Keratinocyte (primary cell): ENCODE measurements at regions not wholly inside any gene's neighbourhood (a gene's known extent, or its start where the extent isn't known, plus 50 kb on each side); places are given as distances from the start of the nearest gene placed in this dataset.

ENCODE experiments used
- DNase-seq: peaks from one replicate; pipeline ENCODE4 v3.0.0-alpha.2; 2011; ENCODE audit warnings: low read depth, missing footprints, low spot score
- FAIRE-seq: peaks from 2 replicates; lab custom pipeline; 2011; peaks lifted over from hg19 to GRCh38; lab: Jason Lieb, UNC
- H2AFZ ChIP-seq: 2 replicates; pipeline ENCODE4 v1.6.0; 2012; ENCODE audit warnings: low read length, control low read depth, inconsistent platforms; ENCODE audit not compliant: control insufficient read depth
- H3K27ac ChIP-seq: 2 replicates; pipeline ENCODE4 v1.5.1; 2011; ENCODE audit warnings: low read length; ENCODE audit not compliant: control insufficient read depth, insufficient read depth
- H3K27me3 ChIP-seq: 3 replicates; pipeline ENCODE4 v1.6.0; 2011; ENCODE audit warnings: low read length; ENCODE audit not compliant: control insufficient read depth, insufficient read depth; ENCODE audit errors: extremely low read depth
- H3K36me3 ChIP-seq, 2 experiments: 2 replicates in 1 of 2; 3 replicates in 1 of 2; pipeline ENCODE4 v1.5.1; 2011; ENCODE audit warnings: low read length in 2 of 2, mild to moderate bottlenecking in 1 of 2; ENCODE audit not compliant: control insufficient read depth in 2 of 2, insufficient read depth in 2 of 2; ENCODE audit errors: extremely low read depth in 1 of 2
- H3K4me1 ChIP-seq: 3 replicates; pipeline ENCODE4 v1.5.1; 2011; ENCODE audit warnings: low read length; ENCODE audit not compliant: control insufficient read depth, insufficient read depth; ENCODE audit errors: extremely low read depth
- H3K4me2 ChIP-seq: 3 replicates; pipeline ENCODE4 v1.6.0; 2011; ENCODE audit warnings: low read depth, low read length; ENCODE audit not compliant: control insufficient read depth, insufficient read depth; ENCODE audit errors: extremely low read depth
- H3K4me3 ChIP-seq, 3 experiments: fragments of 200-600 bp in 1 of 3; sonication (generic) in 1 of 3; 2 replicates in 2 of 3; 3 replicates in 1 of 3; pipeline ENCODE4 v1.5.1; 2011 to 2016; ENCODE audit warnings: low read length in 3 of 3, mild to moderate bottlenecking in 3 of 3, control low read depth in 2 of 3, inconsistent platforms in 1 of 3, low read depth in 1 of 3, mixed read lengths in 1 of 3, mixed run types in 1 of 3, moderate library complexity in 1 of 3; ENCODE audit not compliant: control insufficient read depth in 2 of 3, insufficient read depth in 2 of 3; ENCODE audit errors: extremely low read depth in 1 of 3
- H3K79me2 ChIP-seq: 2 replicates; pipeline ENCODE4 v1.6.0; 2012; ENCODE audit warnings: low read length; ENCODE audit not compliant: control insufficient read depth, insufficient read depth
- H3K9ac ChIP-seq: 3 replicates; pipeline ENCODE4 v1.6.0; 2011; ENCODE audit warnings: low read length; ENCODE audit not compliant: control insufficient read depth, insufficient read depth; ENCODE audit errors: extremely low read depth
- H3K9me1 ChIP-seq: 3 replicates; pipeline ENCODE4 v1.6.0; 2011; ENCODE audit warnings: low read length; ENCODE audit not compliant: control insufficient read depth, insufficient read depth; ENCODE audit errors: extremely low read depth
- H3K9me3 ChIP-seq: 2 replicates; pipeline ENCODE4 v1.5.1; 2012; ENCODE audit warnings: low read depth, low read length; ENCODE audit not compliant: control insufficient read depth
- H4K20me1 ChIP-seq: 3 replicates; pipeline ENCODE4 v1.6.0; 2011; ENCODE audit warnings: low read length; ENCODE audit not compliant: control insufficient read depth, insufficient read depth; ENCODE audit errors: extremely low read depth
- CTCF ChIP-seq, 3 experiments: IDR thresholded peaks in 1 of 3; conservative IDR thresholded peaks in 1 of 3; optimal IDR thresholded peaks in 1 of 3; 2 replicates in 2 of 3; 3 replicates in 1 of 3; pipeline versions ENCODE3 to v1.5.1; 2011; ENCODE audit warnings: low read length in 3 of 3, mild to moderate bottlenecking in 3 of 3, moderate library complexity in 2 of 3, control low read depth in 1 of 3, inconsistent platforms in 1 of 3; ENCODE audit not compliant: insufficient read depth in 2 of 3; ENCODE audit errors: extremely low read depth in 1 of 3
- EZH2 ChIP-seq: IDR thresholded peaks from one replicate; pipeline ENCODE4 v1.6.1; 2012; ENCODE audit warnings: inconsistent platforms, mild to moderate bottlenecking, low read length, moderate library complexity
- dilution Hi-C: fragments of 300-500 bp; cut with MboI; formaldehyde crosslinking; loops from one replicate; pipeline ENCODE4 v1.7.0; 2020; ENCODE audit warnings: low sequenced_read_pairs; ENCODE audit not compliant: extremely low pct_ligation_motif_present

- Histone ChIP-seq H3K36me3 (no peaks in the 10 kb centered on the region), H3K4me3 (no peak overlapping the region), H3K9me3 (no peaks in the 10 kb centered on the region), H3K79me2 (no peaks in the 10 kb centered on the region), H2AFZ (no peak overlapping the region), H3K27ac (no peak overlapping the region), H3K9ac (no peak overlapping the region), H3K4me2 (no peak overlapping the region), H3K27me3 (no peaks in the 10 kb centered on the region), H3K4me1 (no peaks in the 10 kb centered on the region), H4K20me1 (no peaks in the 10 kb centered on the region), H3K9me1 (no peaks in the 10 kb centered on the region)
- DNase-seq (no peak), FAIRE-seq (no peak)
- no peak for TF ChIP-seq EZH2
- TF ChIP-seq CTCF (optimal IDR thresholded peaks at IDR 0.05 in 1 of 3, IDR thresholded peaks at IDR 0.05 in 1 of 3, conservative IDR thresholded peaks at IDR 0.05 in 1 of 3; ENCODE audit: extremely low read depth in 1 of 3, insufficient read depth in 2 of 3, low read length in 3 of 3), result no peak
- dilution Hi-C loops, result no loop called here
Measured at GRCh38 chr12:58156697-58157096, 215.3 kb downstream of the ATP23 start.

DNA sequence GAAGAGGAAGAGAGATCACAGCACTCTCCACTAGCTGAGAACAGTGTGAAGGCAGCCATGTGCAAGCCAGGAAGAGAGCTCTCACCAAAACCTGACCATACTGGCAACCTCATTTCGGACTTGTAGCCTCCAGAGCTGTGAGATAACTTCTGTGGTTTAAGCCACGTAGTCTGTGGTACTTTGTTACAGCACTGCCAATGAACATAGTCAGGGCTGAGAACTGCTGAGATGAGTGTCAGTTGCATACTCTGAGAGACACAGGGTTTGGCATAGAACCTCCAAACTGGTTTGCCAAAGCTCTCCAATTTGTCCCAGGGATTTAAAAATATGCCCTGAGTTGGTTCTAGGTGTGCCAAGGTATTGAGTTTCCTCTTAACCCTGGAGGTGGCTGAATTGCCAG is 218.6 kb downstream of the ATP23 start:
- Histone ChIP-seq H3K9me3 (no peaks in the 10 kb centered on the region), H3K4me2 (no peak overlapping the region), H4K20me1 (no peaks in the 10 kb centered on the region), H3K36me3 (no peaks in the 10 kb centered on the region), H3K9me1 (no peaks in the 10 kb centered on the region), H3K27ac (no peak overlapping the region), H3K4me1 (no peaks in the 10 kb centered on the region), H3K4me3 (no peak overlapping the region), H3K27me3 (no peaks in the 10 kb centered on the region), H2AFZ (no peak overlapping the region), H3K79me2 (no peaks in the 10 kb centered on the region), H3K9ac (no peak overlapping the region)
- no peak for TF ChIP-seq CTCF (optimal IDR thresholded peaks at IDR 0.05 in 1 of 3, IDR thresholded peaks at IDR 0.05 in 1 of 3, conservative IDR thresholded peaks at IDR 0.05 in 1 of 3; ENCODE audit: extremely low read depth in 1 of 3, insufficient read depth in 2 of 3, low read length in 3 of 3)
- no peak for TF ChIP-seq EZH2
- DNase-seq, result no peak
- dilution Hi-C loops, result no loop called here
- FAIRE-seq, result no peak
